ENCODE measurements at regions not wholly inside any gene's neighbourhood (a gene's known extent, or its start where the extent isn't known, plus 50 kb on each side); places are given as distances from the start of the nearest gene placed in this dataset.
A peak's percentile ranks its signal among the peaks of the same experiment; 100 is the strongest.

- TF ChIP-seq CTCF (IDR thresholded peaks at IDR 0.05; ENCODE audit: low read depth, low read length) = no peak
- no peak for DNase-seq (ENCODE audit: extremely low read depth, low read depth)
Observed at GRCh38 chr6:128601060-128601459, 80.7 kb upstream of the PTPRK start.

- no peak for TF ChIP-seq CTCF (IDR thresholded peaks at IDR 0.05; ENCODE audit: low read depth, low read length)
- DNase-seq (ENCODE audit: extremely low read depth, low read depth) = peak; percentile 49
Observed at GRCh38 chr6:128600397-128600951, 80.1 kb upstream of the PTPRK start.

GRCh38 chr6:128599036-128599435, 78.6 kb upstream of the PTPRK start:
- no peak for TF ChIP-seq CTCF (IDR thresholded peaks at IDR 0.05; ENCODE audit: low read depth, low read length)
- DNase-seq (ENCODE audit: extremely low read depth, low read depth) = no peak

GRCh38 chr6:128598571-128598970, 78.2 kb upstream of the PTPRK start:
- TF ChIP-seq CTCF (IDR thresholded peaks at IDR 0.05; ENCODE audit: low read depth, low read length) = no peak
- DNase-seq (ENCODE audit: extremely low read depth, low read depth) = no peak

DNA sequence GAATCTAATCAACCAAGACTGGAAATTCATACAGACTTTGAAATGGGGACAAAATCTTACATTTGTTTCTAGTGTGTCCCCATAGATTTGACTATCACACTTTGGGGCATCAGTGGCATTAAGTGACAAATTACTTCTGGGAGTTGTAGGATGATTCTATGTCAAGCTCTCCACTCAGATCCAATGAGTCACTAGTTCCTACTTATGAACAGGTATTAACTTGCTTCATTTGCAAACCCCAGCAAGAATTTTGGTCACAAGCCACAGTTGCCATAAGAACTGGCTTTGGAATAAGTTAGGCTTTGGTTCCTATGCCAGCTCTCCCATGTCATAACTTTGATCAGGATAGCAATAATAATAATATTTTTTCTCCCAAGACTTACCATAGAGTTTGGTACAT, 77.6 kb upstream of the PTPRK start:
- no peak for DNase-seq (ENCODE audit: extremely low read depth, low read depth)
- TF ChIP-seq CTCF (IDR thresholded peaks at IDR 0.05; ENCODE audit: low read depth, low read length) = no peak

DNA sequence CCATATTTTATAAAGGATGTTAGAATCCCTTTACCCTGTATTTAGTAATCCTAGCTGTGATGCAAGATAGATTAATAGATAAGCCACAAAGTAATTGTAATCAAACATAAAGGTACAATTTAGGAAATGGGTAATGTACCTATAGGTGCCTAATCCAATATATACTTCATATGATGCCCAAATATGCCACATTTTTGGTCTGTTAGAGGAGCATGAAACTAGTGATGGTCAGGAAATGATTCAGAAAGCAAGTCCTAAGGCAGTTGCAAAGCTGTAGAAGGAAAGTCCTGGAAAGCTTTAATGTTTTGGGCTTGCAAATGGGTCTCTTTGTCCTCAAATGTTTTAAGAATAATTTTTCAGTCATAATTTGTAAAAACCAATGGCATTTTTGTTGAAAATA, 76.6 kb upstream of the PTPRK start:
- no peak for TF ChIP-seq CTCF (IDR thresholded peaks at IDR 0.05; ENCODE audit: low read depth, low read length)

DNA sequence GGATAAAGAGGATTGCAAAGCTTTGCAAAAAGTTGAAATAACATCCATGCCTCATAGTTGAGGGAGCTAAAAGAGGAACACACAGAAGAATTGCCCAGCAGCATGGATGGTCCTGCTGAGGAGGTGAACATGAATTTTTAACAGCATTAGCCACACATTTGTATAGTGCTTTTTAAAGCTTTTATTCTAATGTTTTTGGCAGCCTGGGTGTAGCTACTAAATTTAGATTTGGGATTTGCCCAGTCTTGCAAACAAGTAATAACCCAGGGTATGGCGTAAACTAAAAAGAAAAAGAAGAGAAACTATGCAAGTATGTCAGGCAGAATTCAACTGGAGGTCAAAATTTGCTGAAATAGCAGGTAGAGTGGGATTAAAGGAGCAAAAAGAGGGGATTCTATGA, 75.1 kb upstream of the PTPRK start:
- no peak for DNase-seq (ENCODE audit: extremely low read depth, low read depth)
- no peak for TF ChIP-seq CTCF (IDR thresholded peaks at IDR 0.05; ENCODE audit: low read depth, low read length)

More for the DNA sequence above, 76.6 kb upstream of the PTPRK start:
- no peak for DNase-seq (ENCODE audit: extremely low read depth, low read depth)

Measured in AG09319 (cell line).